ENCODE measurements at regions not wholly inside any gene's neighbourhood (a gene's known extent, or its start where the extent isn't known, plus 50 kb on each side); places are given as distances from the start of the nearest gene placed in this dataset.

GRCh38 chr13:64525687-64526086 lies 2704.4 kb downstream of the PCDH9 start:
- TF ChIP-seq, protein P1, sequence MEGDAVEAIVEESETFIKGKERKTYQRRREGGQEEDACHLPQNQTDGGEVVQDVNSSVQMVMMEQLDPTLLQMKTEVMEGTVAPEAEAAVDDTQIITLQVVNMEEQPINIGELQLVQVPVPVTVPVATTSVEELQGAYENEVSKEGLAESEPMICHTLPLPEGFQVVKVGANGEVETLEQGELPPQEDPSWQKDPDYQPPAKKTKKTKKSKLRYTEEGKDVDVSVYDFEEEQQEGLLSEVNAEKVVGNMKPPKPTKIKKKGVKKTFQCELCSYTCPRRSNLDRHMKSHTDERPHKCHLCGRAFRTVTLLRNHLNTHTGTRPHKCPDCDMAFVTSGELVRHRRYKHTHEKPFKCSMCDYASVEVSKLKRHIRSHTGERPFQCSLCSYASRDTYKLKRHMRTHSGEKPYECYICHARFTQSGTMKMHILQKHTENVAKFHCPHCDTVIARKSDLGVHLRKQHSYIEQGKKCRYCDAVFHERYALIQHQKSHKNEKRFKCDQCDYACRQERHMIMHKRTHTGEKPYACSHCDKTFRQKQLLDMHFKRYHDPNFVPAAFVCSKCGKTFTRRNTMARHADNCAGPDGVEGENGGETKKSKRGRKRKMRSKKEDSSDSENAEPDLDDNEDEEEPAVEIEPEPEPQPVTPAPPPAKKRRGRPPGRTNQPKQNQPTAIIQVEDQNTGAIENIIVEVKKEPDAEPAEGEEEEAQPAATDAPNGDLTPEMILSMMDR (IDR thresholded peaks at IDR 0.05; ENCODE audit: insufficient read depth, low read depth, low read length): no peak
- no peak for TF ChIP-seq EZH2 (IDR thresholded peaks at IDR 0.05; ENCODE audit: insufficient read depth, low read length)

Measured in astrocyte (in vitro differentiated cells and primary cell).